Activated T-cell treated with anti-CD3 and anti-CD28 coated beads, Interleukin-2, amount 50 U/mL, for 72 hours (primary cell): ENCODE measurements at regions not wholly inside any gene's neighbourhood (a gene's known extent, or its start where the extent isn't known, plus 50 kb on each side); places are given as distances from the start of the nearest gene placed in this dataset.
A peak's percentile ranks its signal among the peaks of the same experiment; 100 is the strongest.

Source experiments
- ATAC-seq, 2 donors: fragments of 150-1000 bp; cut with Tn5 transposase; replicated peaks in 1 of 2; 2 replicates each; pipeline ENCODE4 v1.10.0; 2021; ENCODE audit warnings: moderate library complexity in 2 of 2, mild to moderate bottlenecking in 1 of 2
- DNase-seq, 2 donors: peaks; one replicate each; pipeline ENCODE4 v3.0.0; 2021 to 2022; ENCODE audit warnings: mixed read lengths in 1 of 2
- H3K27ac Mint-ChIP-seq: one replicate; pipeline ENCODE4 v1.8.0; 2022; ENCODE audit warnings: mild to moderate bottlenecking, moderate library complexity, mixed read lengths
- H3K27me3 Mint-ChIP-seq: one replicate; pipeline ENCODE4 v1.8.0; 2022; ENCODE audit warnings: low read depth, mixed read lengths
- H3K36me3 Mint-ChIP-seq, 2 donors: one replicate each; pipeline ENCODE4 v1.8.0; 2022; ENCODE audit warnings: mixed read lengths in 2 of 2, mild to moderate bottlenecking in 1 of 2; ENCODE audit not compliant: insufficient read depth in 2 of 2
- H3K4me1 Mint-ChIP-seq: one replicate; pipeline ENCODE4 v1.8.0; 2022; ENCODE audit warnings: low read depth, mixed read lengths
- H3K4me3 Mint-ChIP-seq, 2 donors: one replicate each; pipeline ENCODE4 v1.8.0; 2022; ENCODE audit warnings: mild to moderate bottlenecking in 2 of 2, mixed read lengths in 2 of 2, moderate library complexity in 2 of 2
- H3K9me3 Mint-ChIP-seq, 2 donors: one replicate each; pipeline ENCODE4 v1.8.0; 2022; ENCODE audit warnings: mixed read lengths in 2 of 2

DNA sequence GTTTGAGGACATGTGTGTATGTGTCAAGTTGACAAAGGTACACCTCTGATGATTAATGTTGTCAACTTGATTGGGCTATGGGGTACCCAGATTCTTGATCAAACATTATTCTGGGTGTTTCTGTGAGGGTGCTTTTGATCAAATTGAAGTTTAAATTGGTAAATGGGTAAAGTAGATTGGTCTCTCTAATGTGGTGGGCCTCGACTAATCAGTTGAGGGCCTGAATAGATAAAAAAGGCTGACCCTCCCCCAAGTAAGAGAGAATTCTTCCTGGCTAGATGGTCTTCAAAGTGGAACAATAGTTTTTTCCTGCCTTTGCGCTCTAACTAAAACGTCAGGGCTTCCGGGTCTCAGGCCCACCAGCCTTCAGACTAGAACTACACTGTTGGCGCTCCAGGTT is 309.9 kb upstream of the MGMT start:
- ATAC-seq (no peak), DNase-seq (no peak)
- no peaks in the 10 kb centered on the region for H3K27me3 Mint-ChIP-seq
- H3K36me3 Mint-ChIP-seq, result no peaks in the 10 kb centered on the region
- H3K27ac Mint-ChIP-seq, result no peak overlapping the region
- H3K4me3 Mint-ChIP-seq, result no peak overlapping the region
- H3K4me1 Mint-ChIP-seq, result no peaks in the 10 kb centered on the region
- H3K9me3 Mint-ChIP-seq, result peaks cover 0 to 9% of the 10 kb centered on the region in 2 donors

DNA sequence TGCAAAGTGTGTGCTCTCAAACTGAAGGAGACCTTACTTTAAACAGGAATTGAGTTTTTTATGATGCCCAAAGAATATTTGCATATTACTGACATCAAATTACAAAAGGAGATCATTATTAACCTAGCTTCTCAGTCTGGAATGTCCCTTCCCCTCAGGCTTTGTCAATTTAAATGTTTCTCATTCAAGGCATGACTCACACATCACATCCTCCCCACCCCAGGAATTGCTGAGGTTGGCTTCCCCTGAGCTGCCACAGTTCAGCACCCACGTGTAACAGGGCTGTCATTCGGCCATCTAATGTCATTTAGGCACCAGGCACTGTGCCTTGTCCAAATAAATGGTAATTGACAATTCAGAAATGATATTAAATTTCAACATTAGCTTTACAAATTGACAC is 305.9 kb upstream of the MGMT start:
- Mint-ChIP-seq H3K36me3 (no peaks in the 10 kb centered on the region), H3K27me3 (no peaks in the 10 kb centered on the region), H3K27ac (no peak overlapping the region), H3K9me3 (peaks cover 0 to 5% of the 10 kb centered on the region in 2 donors), H3K4me1 (no peaks in the 10 kb centered on the region), H3K4me3 (no peak overlapping the region)
- peak; percentile 37 to 60 for ATAC-seq
- DNase-seq, result peak in 1 of 2 donors; percentile 5

DNA sequence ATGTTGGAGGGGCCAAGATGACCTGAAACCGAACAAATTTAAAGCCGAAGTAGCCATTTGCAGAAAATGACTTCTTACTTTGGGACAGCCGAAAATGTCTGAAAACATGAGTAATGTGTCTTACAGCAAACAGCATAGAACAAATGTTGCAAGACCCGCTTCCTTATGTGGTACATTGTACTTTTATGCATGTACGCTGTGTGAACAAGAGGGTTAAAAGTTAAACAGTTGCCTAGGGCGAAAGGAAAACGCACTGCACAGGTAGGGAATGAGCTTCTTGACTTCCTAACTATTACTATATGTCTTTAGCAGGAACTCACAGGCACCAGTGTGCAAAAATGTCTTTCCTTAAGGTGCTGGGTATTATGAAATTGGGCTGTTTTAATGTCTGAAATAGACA is 303.5 kb upstream of the MGMT start:
- no peaks in the 10 kb centered on the region for H3K4me1 Mint-ChIP-seq
- no peaks in the 10 kb centered on the region for H3K36me3 Mint-ChIP-seq

DNA sequence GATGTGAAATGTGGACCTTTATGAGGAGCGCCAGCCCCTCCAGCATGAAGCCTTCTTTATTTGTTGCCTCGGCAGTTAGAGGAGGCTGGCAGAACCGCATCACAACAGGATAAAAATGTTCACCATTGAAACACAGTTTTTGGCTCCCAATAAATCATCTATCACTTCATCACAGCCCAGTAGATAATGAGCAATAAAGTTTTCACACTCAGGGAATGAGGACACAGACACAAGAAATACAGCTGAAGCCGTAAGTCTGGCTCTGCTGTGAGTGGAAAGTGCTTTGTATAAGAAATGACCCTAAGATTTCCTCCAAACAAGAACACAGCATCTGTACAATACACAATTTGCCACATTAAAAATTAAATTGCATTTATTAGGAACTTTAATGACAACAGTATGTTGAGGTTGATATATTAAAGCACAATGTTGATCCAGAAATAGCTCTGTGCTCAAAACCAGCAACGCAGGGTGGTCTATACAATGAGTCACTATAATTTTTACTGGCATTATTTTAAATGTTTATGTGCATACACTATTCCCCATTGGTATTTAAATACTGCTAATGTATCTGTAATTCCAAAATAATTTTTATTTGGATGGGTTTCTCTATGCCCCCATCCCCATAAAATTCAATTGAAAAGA is 301.8 kb upstream of the MGMT start:
- no peaks in the 10 kb centered on the region for H3K27me3 Mint-ChIP-seq
- no peaks in the 10 kb centered on the region for H3K9me3 Mint-ChIP-seq
- ATAC-seq (no peak), DNase-seq (no peak)
- no peak overlapping the region for H3K4me3 Mint-ChIP-seq
- no peaks in the 10 kb centered on the region for H3K4me1 Mint-ChIP-seq
- no peaks in the 10 kb centered on the region for H3K36me3 Mint-ChIP-seq
- no peak overlapping the region for H3K27ac Mint-ChIP-seq

More for the DNA sequence above, 303.5 kb upstream of the MGMT start:
- Mint-ChIP-seq H3K9me3 (no peaks in the 10 kb centered on the region), H3K27ac (no peak overlapping the region), H3K4me3 (no peak overlapping the region), H3K27me3 (no peaks in the 10 kb centered on the region)
- ATAC-seq, result no peak
- DNase-seq, result no peak

DNA sequence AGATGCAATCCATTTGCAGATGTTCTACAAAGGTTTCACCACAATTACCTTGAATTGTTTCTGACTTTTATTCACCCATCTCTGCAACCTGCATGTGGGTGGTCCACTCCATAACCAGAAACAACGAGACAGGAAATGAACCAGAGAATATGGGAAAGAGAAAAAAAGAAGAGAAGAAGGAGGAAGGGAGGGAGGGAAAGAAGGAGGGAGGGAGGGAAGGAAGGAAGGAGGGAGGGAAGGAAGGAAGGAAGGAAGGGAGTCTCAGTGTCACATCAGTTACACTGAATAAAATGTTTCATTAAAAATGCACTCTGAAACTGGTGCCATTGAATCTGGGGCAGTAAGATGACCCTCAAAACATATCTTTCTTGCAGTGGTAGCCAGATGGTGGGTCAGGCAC is 301.3 kb upstream of the MGMT start:
- no peaks in the 10 kb centered on the region for H3K4me1 Mint-ChIP-seq
- no peaks in the 10 kb centered on the region for H3K27me3 Mint-ChIP-seq
- no peaks in the 10 kb centered on the region for H3K9me3 Mint-ChIP-seq
- H3K27ac Mint-ChIP-seq, result no peak overlapping the region
- DNase-seq (no peak), ATAC-seq (no peak)
- no peak overlapping the region for H3K4me3 Mint-ChIP-seq
- no peaks in the 10 kb centered on the region for H3K36me3 Mint-ChIP-seq

DNA sequence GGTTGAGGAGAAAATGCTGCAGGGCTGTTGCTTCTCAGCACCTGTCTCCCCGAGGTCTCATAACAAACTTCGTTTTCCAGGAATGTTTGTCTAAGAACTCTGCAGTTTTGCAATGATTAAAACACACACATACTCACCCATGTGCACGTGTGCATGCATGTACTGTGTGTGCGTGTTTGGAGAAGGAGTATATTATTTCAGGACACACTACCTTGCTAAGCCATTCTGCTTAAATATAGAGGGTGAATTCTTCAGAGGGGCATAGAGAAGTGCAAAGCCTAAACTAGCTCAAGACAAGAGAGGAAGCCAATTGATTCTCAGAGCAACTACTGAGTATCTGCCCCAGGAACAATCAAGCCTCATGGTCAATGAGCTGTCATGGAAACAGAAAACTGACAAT is 298.4 kb upstream of the MGMT start:
- DNase-seq, result no peak
- Mint-ChIP-seq H3K4me3 (no peak overlapping the region), H3K27me3 (no peaks in the 10 kb centered on the region), H3K27ac (no peak overlapping the region), H3K36me3 (no peaks in the 10 kb centered on the region), H3K9me3 (no peaks in the 10 kb centered on the region), H3K4me1 (no peaks in the 10 kb centered on the region)
- no peak for ATAC-seq

DNA sequence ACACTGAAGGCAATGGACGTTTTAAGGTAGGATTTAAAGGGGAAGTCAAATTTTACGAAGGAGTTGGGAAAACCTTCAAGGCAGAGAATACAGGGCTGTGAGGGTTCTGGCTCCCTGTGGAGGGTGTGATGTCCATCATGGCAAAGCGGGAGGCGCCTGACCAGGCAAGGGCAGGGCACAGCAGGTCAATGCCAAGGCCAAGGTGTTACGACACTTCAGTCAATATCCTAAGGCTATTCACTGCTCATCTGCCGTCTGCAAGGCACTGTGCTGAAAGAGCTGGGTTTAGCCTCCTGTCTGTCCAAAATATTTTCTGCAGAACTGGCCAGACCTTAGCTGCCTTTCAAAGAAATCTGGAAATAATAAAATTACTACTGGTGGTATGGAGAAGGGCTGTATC is 297.9 kb upstream of the MGMT start:
- no peak for ATAC-seq
- H3K27me3 Mint-ChIP-seq, result no peaks in the 10 kb centered on the region
- no peaks in the 10 kb centered on the region for H3K9me3 Mint-ChIP-seq
- no peak for DNase-seq
- no peaks in the 10 kb centered on the region for H3K36me3 Mint-ChIP-seq
- no peaks in the 10 kb centered on the region for H3K4me1 Mint-ChIP-seq
- H3K27ac Mint-ChIP-seq, result no peak overlapping the region
- no peak overlapping the region for H3K4me3 Mint-ChIP-seq

DNA sequence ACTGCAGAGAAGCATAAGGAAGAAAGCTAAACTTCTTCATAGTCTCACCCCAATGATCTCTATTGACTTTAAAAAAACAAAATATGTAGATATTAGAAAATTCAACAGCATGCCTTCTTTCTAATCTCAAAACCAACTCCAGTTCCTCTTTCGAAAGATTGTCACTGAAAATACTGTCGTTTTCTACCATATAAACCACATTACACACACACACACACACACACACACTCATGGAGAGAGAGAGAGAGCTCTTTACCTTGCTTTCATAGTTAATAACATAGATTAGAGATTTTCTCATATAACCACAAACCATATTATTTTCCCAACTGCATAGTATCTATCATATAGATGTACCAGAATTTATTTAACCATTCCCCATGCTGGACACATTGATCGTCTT is 296.2 kb upstream of the MGMT start:
- Mint-ChIP-seq H3K27ac (no peak overlapping the region), H3K27me3 (no peaks in the 10 kb centered on the region), H3K36me3 (no peaks in the 10 kb centered on the region), H3K4me3 (no peak overlapping the region), H3K4me1 (no peaks in the 10 kb centered on the region), H3K9me3 (no peaks in the 10 kb centered on the region)
- no peak for DNase-seq
- no peak for ATAC-seq

DNA sequence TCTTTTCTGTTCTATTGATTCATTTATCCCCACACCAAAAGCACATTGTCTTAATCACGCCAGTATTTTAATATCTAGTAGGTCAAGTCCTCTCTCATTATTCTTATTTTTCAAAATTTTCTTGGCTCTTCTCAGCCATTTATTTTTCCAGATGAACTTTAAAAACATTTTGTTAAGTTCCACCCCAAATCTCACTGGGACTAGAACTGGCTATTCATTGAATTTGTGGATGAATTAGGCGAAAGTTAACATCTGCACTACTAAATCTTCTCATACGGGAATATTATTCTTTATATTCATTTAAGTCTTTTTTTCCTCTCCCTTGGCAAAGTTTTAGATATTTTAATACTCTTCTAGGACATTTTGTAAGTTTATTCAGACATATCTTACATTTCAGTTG is 295.2 kb upstream of the MGMT start:
- Mint-ChIP-seq H3K27ac (no peak overlapping the region), H3K36me3 (no peaks in the 10 kb centered on the region)
- ATAC-seq, result no peak

DNA sequence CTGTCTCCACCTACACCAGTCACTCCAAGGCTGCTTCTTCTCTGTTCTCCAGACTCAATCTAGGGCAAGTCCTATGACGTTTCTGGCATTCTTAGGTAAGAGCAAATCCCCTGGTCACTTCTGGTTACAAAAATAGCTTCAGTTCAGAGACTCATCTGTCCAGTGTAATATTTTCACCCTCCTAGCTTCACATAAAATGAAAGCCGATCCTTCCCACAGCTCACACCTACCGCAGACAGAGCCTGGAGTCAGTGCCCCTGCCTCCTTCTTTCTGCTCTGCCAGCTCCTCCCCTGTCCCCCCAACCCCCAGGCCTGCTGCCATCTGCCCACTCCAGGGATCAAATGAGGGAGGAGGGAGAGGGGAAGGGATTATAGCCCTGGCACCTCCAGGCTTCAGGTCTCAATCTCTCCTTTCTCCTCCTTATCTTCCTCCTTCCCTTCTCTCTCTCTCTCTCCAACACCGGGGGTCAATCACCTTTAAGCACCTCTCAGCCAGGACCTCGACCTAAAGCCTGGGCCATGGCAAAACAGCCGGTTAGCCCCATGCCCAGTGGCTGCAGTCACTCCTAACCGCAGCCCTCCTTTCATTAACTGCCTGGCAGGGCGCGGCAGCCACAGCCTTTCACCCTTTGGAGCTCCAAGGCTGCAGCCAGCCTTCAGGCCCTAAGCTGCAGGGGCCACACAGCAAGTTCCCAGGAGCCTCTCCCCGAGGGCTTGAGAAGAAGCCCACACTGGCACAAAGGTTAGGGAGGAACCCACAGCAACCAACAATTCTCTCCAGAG is 292.6 kb upstream of the MGMT start:
- DNase-seq (no peak), ATAC-seq (no peak)
- Mint-ChIP-seq H3K27ac (no peak overlapping the region), H3K27me3 (peaks cover 6% of the 10 kb centered on the region), H3K9me3 (no peaks in the 10 kb centered on the region), H3K4me3 (no peak overlapping the region), H3K36me3 (no peaks in the 10 kb centered on the region), H3K4me1 (no peaks in the 10 kb centered on the region)

More for the DNA sequence above, 295.2 kb upstream of the MGMT start:
- no peaks in the 10 kb centered on the region for H3K9me3 Mint-ChIP-seq
- H3K27me3 Mint-ChIP-seq, result no peaks in the 10 kb centered on the region
- H3K4me1 Mint-ChIP-seq, result no peaks in the 10 kb centered on the region
- DNase-seq, result no peak
- H3K4me3 Mint-ChIP-seq, result no peak overlapping the region

DNA sequence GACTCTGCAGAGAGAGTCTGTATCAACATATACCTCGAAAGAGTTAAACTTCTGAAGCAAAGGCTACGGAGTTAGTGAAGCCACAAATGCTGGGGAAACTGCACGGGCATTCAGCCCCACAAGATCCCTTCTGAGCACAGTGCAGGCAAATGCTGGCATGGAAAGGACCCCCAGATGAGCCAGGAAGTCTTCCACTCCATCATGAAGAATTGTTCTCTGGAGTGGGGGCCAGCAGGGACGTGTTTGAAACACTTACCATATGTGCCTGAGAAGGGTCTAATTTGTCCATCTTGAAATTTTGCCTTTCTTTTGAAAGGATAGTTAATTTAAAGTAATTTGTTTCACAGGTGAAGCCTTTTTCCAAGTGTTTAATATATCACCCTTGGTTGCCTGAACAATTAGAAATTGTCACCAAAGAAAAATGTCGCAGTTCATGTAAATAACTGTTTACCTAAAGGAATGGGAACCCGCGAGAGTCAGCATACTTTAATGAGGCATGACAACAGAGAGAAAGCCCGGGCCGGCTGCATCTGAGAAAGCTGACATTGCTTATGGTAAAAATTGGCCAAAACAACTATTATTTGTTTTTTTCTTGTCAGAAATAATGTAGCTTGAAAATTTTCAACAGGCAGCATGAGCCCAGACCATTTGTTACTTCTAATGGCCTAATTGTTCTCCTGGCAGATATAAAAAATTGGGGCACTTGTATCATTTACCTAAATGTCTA is 287.6 kb upstream of the MGMT start:
- no peak overlapping the region for H3K4me3 Mint-ChIP-seq
- H3K4me1 Mint-ChIP-seq, result no peaks in the 10 kb centered on the region
- no peak for ATAC-seq
- no peaks in the 10 kb centered on the region for H3K9me3 Mint-ChIP-seq
- no peaks in the 10 kb centered on the region for H3K36me3 Mint-ChIP-seq
- H3K27me3 Mint-ChIP-seq, result peaks cover 6% of the 10 kb centered on the region
- no peak for DNase-seq
- no peak overlapping the region for H3K27ac Mint-ChIP-seq

DNA sequence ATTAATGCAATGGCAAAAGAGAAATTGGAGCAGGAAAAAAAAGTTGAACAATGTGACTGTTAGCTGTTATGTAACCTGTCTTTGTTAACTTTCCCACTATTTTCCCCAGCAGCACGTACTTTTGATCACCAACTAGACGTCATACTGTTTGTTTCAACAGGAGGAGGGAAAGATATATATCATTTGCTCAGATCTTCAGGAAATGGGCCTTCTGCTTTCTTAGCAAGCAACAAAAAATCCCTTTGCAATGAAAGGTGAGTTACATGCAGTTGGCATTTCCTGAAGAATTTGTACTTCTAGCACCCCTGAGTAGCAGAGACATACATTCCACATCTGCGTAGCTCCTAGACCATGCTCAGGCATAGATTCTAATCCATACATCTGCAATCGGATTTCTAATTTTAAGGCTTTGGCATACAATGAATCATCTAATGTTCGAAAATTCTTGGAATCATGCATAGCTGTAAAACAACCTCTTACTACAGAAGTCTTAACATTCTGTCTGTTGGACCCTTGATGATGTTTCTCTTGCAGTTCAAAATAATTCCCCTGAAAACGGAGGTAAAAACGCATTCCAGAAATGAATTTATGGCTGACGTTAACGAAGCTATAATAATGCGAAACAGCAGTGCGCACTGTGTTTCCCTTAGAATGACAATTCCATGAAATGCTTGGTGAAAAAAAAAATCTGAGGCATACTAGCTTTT is 286.9 kb upstream of the MGMT start:
- no peaks in the 10 kb centered on the region for H3K9me3 Mint-ChIP-seq
- H3K36me3 Mint-ChIP-seq, result no peaks in the 10 kb centered on the region
- peaks cover 6% of the 10 kb centered on the region for H3K27me3 Mint-ChIP-seq
- ATAC-seq (no peak), DNase-seq (no peak)
- H3K27ac Mint-ChIP-seq, result no peak overlapping the region
- no peak overlapping the region for H3K4me3 Mint-ChIP-seq
- H3K4me1 Mint-ChIP-seq, result no peaks in the 10 kb centered on the region

DNA sequence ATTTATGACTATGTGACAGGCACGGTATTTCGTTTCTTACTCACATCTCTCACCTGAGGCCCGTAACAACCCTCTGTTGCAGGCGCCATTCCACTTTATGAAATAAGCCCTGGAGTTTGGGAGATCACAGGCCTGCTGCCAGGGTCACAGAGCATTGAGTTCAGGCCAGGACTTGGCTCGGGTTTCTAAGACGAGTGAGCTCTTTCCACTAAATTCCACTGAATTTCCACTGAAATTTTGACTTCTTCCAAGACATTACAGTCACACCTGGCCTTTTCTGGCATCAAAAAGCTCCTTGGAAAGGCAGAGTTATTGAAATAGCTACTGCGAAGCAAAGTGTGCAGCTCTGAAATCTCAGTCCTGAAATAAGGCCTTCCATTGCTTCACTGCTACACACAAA is 282.8 kb upstream of the MGMT start:
- Mint-ChIP-seq H3K27ac (no peak overlapping the region), H3K4me3 (no peak overlapping the region), H3K9me3 (peaks cover 6 to 10% of the 10 kb centered on the region in 2 donors), H3K36me3 (peaks cover 3 to 6% of the 10 kb centered on the region in 2 donors), H3K4me1 (no peaks in the 10 kb centered on the region), H3K27me3 (no peaks in the 10 kb centered on the region)
- no peak for ATAC-seq
- DNase-seq, result no peak
